Activated T-helper 1 cell treated with anti-CD3 and anti-CD28 coated beads, Interleukin-12 subunit alpha, Interleukin-12 subunit beta, Interleukin-2, Interleukin-4 antibody, amounts not matched to agents 30 ng/mL and 10 ng/mL and 1 ng/mL, durations not matched to agents 14 hours and 24 hours and 36 hours (primary cell): ENCODE measurements at regions not wholly inside any gene's neighbourhood (a gene's known extent, or its start where the extent isn't known, plus 50 kb on each side); places are given as distances from the start of the nearest gene placed in this dataset.
"Not testable (repeated sequence)": the region's sequence is repeated elsewhere in the genome, so short reads cannot be mapped to it uniquely, and the experiment has no call there.

Source experiments
- DNase-seq: peaks from one replicate; pipeline ENCODE4 v3.0.0; 2021; ENCODE audit warnings: low spot score
- H3K27ac Mint-ChIP-seq: one replicate; pipeline ENCODE4 v1.8.0; 2021; ENCODE audit warnings: mild to moderate bottlenecking, mixed read lengths
- H3K27me3 Mint-ChIP-seq: one replicate; pipeline ENCODE4 v1.8.0; 2022; ENCODE audit warnings: mild to moderate bottlenecking, moderate library complexity, mixed read lengths; ENCODE audit not compliant: insufficient read depth
- H3K36me3 Mint-ChIP-seq: one replicate; pipeline ENCODE4 v1.8.0; 2021; ENCODE audit warnings: low read depth, mixed read lengths
- H3K4me1 Mint-ChIP-seq: one replicate; pipeline ENCODE4 v1.8.0; 2021; ENCODE audit warnings: low read depth, mixed read lengths
- H3K4me3 Mint-ChIP-seq: one replicate; pipeline ENCODE4 v1.8.0; 2021; ENCODE audit warnings: mild to moderate bottlenecking, moderate library complexity, mixed read lengths
- H3K9me3 Mint-ChIP-seq: one replicate; pipeline ENCODE4 v1.8.0; 2021; ENCODE audit warnings: mixed read lengths
- intact Hi-C: fragments of 100-400 bp; cut with micrococcal nuclease; formaldehyde crosslinking; loops from one replicate; pipeline ENCODE4 v1.15.1; 2024

- intact Hi-C loops = no loop called here
- no peaks in the 10 kb centered on the region for H3K9me3 Mint-ChIP-seq
- no peaks in the 10 kb centered on the region for H3K36me3 Mint-ChIP-seq
- H3K4me3 Mint-ChIP-seq = no peak overlapping the region
- DNase-seq = no peak
- peaks cover 2% of the 10 kb centered on the region for H3K27me3 Mint-ChIP-seq
- H3K4me1 Mint-ChIP-seq = no peaks in the 10 kb centered on the region
- H3K27ac Mint-ChIP-seq = no peak overlapping the region
Measured at GRCh38 chr5:97501286-97501964, 318.4 kb upstream of the RIOK2 start.

GRCh38 chr5:97501965-97502305 lies 318.9 kb upstream of the RIOK2 start:
- intact Hi-C loops = no loop called here

DNA sequence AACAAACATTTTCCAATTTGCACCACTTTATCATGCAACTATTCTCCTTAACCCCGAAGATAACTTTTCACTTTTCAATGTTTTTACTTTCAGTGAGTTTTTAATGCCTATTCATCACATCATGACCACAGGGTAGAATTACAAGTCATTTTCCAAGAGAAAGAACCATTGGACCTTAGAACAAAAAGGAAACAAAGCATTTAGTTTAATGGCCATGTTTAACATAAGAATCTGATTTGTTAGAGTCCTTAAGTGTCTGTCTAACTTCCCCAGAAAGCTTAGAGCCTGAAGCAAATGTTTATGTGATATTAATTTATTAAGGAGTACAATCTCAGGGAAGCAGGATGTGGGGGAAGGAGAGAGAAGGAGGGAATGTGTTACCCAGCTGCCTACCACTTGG lies 325.8 kb upstream of the RIOK2 start:
- no peaks in the 10 kb centered on the region for H3K4me1 Mint-ChIP-seq
- intact Hi-C loops = no loop called here
- DNase-seq = no peak

More at GRCh38 chr5:97501965-97502305, 318.9 kb upstream of the RIOK2 start:
- Mint-ChIP-seq H3K27ac (no peak overlapping the region), H3K9me3 (no peaks in the 10 kb centered on the region), H3K4me3 (no peak overlapping the region), H3K36me3 (no peaks in the 10 kb centered on the region), H3K4me1 (no peaks in the 10 kb centered on the region), H3K27me3 (peaks cover 2% of the 10 kb centered on the region)
- DNase-seq = no peak

DNA sequence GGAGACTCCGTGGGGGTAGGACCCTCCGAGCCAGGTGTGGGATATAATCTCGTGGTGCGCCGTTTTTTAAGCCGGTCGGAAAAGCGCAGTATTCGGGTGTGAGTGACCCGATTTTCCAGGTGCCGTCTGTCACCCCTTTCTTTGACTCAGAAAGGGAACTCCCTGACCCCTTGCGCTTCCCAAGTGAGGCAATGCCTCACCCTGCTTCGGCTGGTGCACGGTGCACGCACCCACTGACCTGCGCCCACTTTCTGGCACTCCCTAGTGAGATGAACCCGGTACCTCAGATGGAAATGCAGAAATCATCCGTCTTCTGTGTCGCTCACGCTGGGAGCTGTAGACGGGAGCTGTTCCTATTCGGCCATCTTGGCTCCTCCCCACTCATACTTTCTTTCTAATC lies 336.5 kb upstream of the RIOK2 start:
- H3K4me3 Mint-ChIP-seq, H3K27ac Mint-ChIP-seq, intact Hi-C loops, DNase-seq, H3K4me1 Mint-ChIP-seq, H3K27me3 Mint-ChIP-seq, H3K9me3 Mint-ChIP-seq, H3K36me3 Mint-ChIP-seq: not testable (repeated sequence)

More for the DNA sequence above, 325.8 kb upstream of the RIOK2 start:
- H3K4me3 Mint-ChIP-seq = no peak overlapping the region
- no peak overlapping the region for H3K27ac Mint-ChIP-seq
- H3K9me3 Mint-ChIP-seq = peaks cover 4% of the 10 kb centered on the region
- H3K27me3 Mint-ChIP-seq = no peaks in the 10 kb centered on the region
- no peaks in the 10 kb centered on the region for H3K36me3 Mint-ChIP-seq

DNA sequence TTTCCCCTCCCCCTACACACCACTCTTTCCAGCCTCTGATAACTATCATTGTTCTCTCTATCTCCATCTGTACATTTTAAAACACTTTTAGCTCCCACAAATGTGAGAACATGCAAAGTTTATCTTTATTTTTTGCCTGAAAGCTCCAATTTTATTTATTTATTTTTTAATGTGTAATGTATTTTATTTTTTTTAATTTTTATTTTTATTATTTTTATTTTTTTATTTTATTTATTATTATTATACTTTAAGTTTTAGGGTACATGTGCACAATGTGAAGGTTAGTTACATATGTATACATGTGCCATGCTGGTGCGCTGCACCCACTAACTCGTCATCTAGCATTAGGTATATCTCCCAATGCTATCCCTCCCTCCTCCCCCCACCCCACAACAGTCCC lies 340.3 kb upstream of the RIOK2 start:
- H3K27me3 Mint-ChIP-seq = not testable (repeated sequence)

DNA sequence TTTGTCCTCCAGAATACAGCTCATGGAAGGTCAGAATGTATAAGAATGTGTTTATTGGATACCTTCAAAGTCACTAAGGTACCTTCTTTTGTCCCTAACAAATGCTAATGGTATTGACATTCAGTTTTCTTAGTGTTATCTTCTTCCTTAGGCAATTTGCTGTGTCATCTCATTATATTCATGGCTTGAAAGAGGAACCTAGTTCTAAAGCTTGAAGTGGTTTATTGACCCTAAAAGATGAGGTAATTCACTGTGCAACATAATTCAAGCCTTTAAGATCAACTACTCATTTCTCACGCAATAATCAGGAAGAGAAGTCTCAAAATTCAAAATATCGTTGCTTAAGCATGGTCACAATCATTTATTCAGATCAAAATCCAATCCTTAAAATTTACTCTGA lies 342.7 kb upstream of the RIOK2 start:
- H3K4me3 Mint-ChIP-seq = no peak overlapping the region
- H3K36me3 Mint-ChIP-seq = no peaks in the 10 kb centered on the region
- intact Hi-C loops = no loop called here
- no peaks in the 10 kb centered on the region for H3K4me1 Mint-ChIP-seq
- H3K9me3 Mint-ChIP-seq = no peaks in the 10 kb centered on the region
- no peak for DNase-seq
- H3K27me3 Mint-ChIP-seq = no peaks in the 10 kb centered on the region
- no peak overlapping the region for H3K27ac Mint-ChIP-seq

More for the DNA sequence above, 340.3 kb upstream of the RIOK2 start:
- H3K9me3 Mint-ChIP-seq, H3K4me3 Mint-ChIP-seq, H3K4me1 Mint-ChIP-seq, DNase-seq, H3K36me3 Mint-ChIP-seq, intact Hi-C loops, H3K27ac Mint-ChIP-seq: not testable (repeated sequence)

GRCh38 chr5:97528941-97529340 lies 345.9 kb upstream of the RIOK2 start:
- Mint-ChIP-seq H3K9me3 (no peaks in the 10 kb centered on the region), H3K36me3 (no peaks in the 10 kb centered on the region), H3K4me3 (no peak overlapping the region), H3K4me1 (no peaks in the 10 kb centered on the region), H3K27ac (no peak overlapping the region), H3K27me3 (no peaks in the 10 kb centered on the region)
- DNase-seq = no peak
- intact Hi-C loops = no loop called here

DNA sequence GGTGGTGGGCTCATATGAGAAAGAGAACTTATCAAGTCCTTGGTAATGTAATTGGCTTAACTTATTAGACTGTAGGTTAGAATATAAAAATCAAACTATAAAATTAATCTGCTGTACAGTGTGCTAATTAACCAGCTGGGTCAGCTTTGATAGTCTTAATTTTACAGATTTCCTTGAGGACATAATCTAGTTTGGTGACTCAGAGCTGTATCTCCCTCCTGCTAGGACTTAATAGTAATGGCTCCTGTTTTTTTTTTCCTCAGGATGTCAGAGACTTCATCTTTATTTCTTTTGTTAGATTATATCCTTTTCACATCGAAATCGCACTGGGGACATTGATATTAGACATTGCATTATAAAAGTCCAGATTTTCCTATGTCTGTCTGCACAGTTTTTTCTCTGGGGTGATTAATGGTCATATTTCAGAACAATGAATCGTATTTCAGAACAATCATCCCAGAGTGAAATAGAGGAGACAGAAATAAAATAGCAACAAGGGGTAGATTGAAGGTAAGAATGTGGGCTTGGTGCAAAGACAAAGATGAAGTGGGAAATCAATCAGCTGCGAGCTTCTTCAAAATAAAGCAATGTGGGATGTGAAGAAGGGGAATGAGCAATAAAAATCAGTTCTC lies 346.4 kb upstream of the RIOK2 start:
- intact Hi-C loops = no loop called here
- DNase-seq = no peak
- no peaks in the 10 kb centered on the region for H3K4me1 Mint-ChIP-seq
- H3K27ac Mint-ChIP-seq = no peak overlapping the region
- H3K27me3 Mint-ChIP-seq = no peaks in the 10 kb centered on the region
- H3K4me3 Mint-ChIP-seq = no peak overlapping the region
- H3K9me3 Mint-ChIP-seq = no peaks in the 10 kb centered on the region
- H3K36me3 Mint-ChIP-seq = no peaks in the 10 kb centered on the region

DNA sequence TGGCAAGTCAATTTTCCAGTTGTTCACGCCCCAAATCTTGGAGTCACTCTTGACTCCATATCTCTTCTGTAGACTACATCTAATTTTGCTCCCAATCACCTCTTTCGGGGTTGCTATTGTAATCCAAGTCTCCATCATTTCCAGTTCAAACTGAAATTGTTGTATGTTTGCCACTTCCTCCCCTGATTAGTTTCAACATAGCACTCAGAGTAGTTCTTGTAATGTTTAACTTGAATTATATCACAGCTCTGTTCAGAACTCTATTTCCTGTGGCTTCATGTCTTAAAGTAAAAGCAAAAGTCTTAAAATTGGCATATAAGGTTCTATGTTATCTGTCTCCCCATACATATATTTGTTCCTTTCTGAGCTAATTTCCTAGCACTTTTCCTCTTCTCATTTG lies 348.5 kb upstream of the RIOK2 start:
- H3K4me1 Mint-ChIP-seq = no peaks in the 10 kb centered on the region
- peaks cover 2% of the 10 kb centered on the region for H3K27me3 Mint-ChIP-seq
- no peak for DNase-seq
- no peak overlapping the region for H3K27ac Mint-ChIP-seq
- H3K4me3 Mint-ChIP-seq = no peak overlapping the region
- H3K9me3 Mint-ChIP-seq = no peaks in the 10 kb centered on the region
- intact Hi-C loops = no loop called here
- H3K36me3 Mint-ChIP-seq = no peaks in the 10 kb centered on the region

DNA sequence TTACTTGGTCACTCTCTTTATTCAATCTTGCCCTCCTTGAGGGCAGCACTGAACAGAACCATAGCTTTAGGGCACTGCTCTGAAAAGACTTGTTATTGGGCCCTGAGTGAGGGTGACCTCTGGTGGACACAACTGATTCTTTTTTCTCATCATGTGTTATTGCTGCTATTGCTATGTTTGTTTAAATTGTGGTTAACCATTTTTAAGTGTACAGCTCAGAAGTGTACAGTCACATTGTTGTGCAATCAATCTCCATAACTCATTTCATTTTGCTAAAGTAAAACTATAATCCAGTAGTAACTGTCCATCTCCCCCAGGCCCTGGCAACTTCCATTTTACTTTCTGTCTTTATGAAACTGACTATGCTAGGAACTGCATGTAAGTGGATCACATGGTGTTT lies 351.1 kb upstream of the RIOK2 start:
- no peaks in the 10 kb centered on the region for H3K36me3 Mint-ChIP-seq
- no peaks in the 10 kb centered on the region for H3K4me1 Mint-ChIP-seq
- H3K4me3 Mint-ChIP-seq = no peak overlapping the region
- peaks cover 2% of the 10 kb centered on the region for H3K27me3 Mint-ChIP-seq
- H3K27ac Mint-ChIP-seq = no peak overlapping the region
- H3K9me3 Mint-ChIP-seq = no peaks in the 10 kb centered on the region
- no peak for DNase-seq
- intact Hi-C loops = loop anchor here (2.0 kb wide), 1 partner anchor 303 kb away; no protein-coding TSS in a partner anchor

- H3K36me3 Mint-ChIP-seq = no peaks in the 10 kb centered on the region
- peaks cover 3% of the 10 kb centered on the region for H3K9me3 Mint-ChIP-seq
- intact Hi-C loops = no loop called here
- no peak overlapping the region for H3K27ac Mint-ChIP-seq
- no peak for DNase-seq
- peaks cover 2% of the 10 kb centered on the region for H3K27me3 Mint-ChIP-seq
- no peaks in the 10 kb centered on the region for H3K4me1 Mint-ChIP-seq
- H3K4me3 Mint-ChIP-seq = no peak overlapping the region
Measured at GRCh38 chr5:97536683-97537082, 353.6 kb upstream of the RIOK2 start.

- Mint-ChIP-seq H3K36me3 (no peaks in the 10 kb centered on the region), H3K4me1 (no peaks in the 10 kb centered on the region), H3K27me3 (peaks cover 2% of the 10 kb centered on the region), H3K9me3 (peaks cover 3% of the 10 kb centered on the region), H3K4me3 (no peak overlapping the region), H3K27ac (no peak overlapping the region)
- DNase-seq = no peak
- intact Hi-C loops = no loop called here
Measured at GRCh38 chr5:97538912-97539311, 355.9 kb upstream of the RIOK2 start.

GRCh38 chr5:97541864-97542263 lies 358.8 kb upstream of the RIOK2 start:
- intact Hi-C loops = no loop called here
- no peak for DNase-seq
- H3K36me3 Mint-ChIP-seq = no peaks in the 10 kb centered on the region

GRCh38 chr5:97542469-97542868 lies 359.4 kb upstream of the RIOK2 start:
- no peak overlapping the region for H3K27ac Mint-ChIP-seq
- no peak overlapping the region for H3K4me3 Mint-ChIP-seq
- H3K4me1 Mint-ChIP-seq = peaks cover 3% of the 10 kb centered on the region
- peaks cover 10% of the 10 kb centered on the region for H3K9me3 Mint-ChIP-seq
- H3K27me3 Mint-ChIP-seq = no peaks in the 10 kb centered on the region
- intact Hi-C loops = no loop called here
- DNase-seq = no peak
- peaks cover 4% of the 10 kb centered on the region for H3K36me3 Mint-ChIP-seq

More at GRCh38 chr5:97541864-97542263, 358.8 kb upstream of the RIOK2 start:
- H3K9me3 Mint-ChIP-seq = peaks cover 4% of the 10 kb centered on the region
- H3K27ac Mint-ChIP-seq = no peak overlapping the region
- no peak overlapping the region for H3K4me3 Mint-ChIP-seq
- no peaks in the 10 kb centered on the region for H3K4me1 Mint-ChIP-seq
- no peaks in the 10 kb centered on the region for H3K27me3 Mint-ChIP-seq
